ENCODE measurements at regions not wholly inside any gene's neighbourhood (a gene's known extent, or its start where the extent isn't known, plus 50 kb on each side); places are given as distances from the start of the nearest gene placed in this dataset.

DNA sequence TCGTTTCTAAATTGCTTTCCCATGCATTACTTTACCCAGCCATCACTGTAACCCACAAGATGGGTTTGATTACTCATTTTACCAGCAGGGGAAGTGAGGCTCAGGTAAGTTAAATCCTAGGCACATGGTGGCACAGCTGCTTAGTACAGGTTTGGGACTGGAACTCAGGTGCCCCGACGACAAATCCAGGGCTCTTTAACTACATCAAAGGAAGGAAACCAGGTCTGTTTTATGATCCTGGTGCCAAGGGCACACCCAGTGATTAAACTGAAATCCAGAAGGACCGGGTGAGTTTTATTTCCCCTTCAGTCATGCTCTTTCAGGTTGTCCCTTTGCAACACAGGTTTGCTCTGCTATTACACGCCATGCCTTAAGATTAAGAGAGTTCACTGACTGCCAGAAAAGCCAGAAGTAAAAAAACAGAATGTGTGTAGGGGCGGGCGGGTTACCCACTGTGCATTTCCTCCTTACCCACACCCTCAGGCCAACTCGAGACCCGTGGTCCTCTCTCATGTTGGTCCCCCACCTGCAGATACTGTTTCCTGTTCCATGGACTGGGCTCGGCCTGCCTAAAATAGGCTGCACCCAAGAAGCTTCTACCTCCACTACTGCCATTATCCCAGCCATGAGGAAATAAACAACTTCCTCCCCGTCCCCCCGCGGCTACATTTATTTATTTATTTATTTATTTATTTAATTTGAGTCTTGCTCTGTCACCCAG, 55.1 kb upstream of the KDM7A start:
- TF ChIP-seq, protein P1, sequence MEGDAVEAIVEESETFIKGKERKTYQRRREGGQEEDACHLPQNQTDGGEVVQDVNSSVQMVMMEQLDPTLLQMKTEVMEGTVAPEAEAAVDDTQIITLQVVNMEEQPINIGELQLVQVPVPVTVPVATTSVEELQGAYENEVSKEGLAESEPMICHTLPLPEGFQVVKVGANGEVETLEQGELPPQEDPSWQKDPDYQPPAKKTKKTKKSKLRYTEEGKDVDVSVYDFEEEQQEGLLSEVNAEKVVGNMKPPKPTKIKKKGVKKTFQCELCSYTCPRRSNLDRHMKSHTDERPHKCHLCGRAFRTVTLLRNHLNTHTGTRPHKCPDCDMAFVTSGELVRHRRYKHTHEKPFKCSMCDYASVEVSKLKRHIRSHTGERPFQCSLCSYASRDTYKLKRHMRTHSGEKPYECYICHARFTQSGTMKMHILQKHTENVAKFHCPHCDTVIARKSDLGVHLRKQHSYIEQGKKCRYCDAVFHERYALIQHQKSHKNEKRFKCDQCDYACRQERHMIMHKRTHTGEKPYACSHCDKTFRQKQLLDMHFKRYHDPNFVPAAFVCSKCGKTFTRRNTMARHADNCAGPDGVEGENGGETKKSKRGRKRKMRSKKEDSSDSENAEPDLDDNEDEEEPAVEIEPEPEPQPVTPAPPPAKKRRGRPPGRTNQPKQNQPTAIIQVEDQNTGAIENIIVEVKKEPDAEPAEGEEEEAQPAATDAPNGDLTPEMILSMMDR (conservative IDR thresholded peaks at IDR 0.05; ENCODE audit: low read length) = no peak
- DNase-seq (ENCODE audit: low read depth) = no peak
- H3K4me3 ChIP-seq (ENCODE audit: low read length) = no peak overlapping the region

DNA sequence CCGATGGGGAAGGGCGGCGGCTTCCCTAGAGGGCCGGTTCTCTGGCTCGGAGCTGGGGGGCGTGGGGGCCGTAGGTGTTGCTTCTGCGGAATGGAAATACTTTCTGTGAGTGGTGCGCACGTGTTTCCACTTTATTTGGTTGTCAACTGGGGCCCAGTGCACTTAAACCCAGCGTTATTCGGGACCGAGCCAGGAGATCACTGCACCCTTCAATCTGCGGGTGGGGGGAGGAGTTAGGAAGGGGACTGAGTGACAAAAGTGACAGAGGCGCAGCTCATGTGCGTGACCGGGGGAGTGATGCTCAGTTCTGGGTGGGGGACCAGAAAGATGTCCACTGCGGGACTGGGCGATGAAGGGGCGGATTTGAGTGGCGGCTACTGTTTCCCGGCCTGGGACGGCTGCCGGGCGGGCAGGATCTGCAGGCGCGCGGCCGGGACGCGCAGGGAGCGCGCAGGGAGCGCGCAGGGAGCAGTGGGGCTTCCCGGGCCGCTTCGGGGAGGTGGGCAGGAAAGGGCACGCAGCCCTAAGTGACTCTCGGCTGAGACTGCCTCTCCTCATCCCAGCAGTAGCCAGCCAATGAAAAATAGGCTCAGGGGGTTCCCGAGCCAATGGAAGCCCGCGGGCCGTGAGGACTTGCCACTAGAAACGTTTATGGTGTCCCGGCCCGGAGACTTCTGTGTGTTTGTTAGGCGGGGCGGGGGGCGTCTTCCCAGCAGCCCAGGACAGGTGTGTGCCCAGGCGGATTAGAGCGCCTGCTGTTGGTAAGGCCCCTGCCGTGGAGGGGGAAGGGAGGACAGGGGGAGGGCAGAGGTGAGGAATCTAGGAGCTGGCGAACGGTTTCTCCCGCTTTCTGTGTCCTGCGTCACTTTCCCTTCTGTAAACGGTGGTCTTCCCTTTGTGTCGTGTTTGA, 54.3 kb upstream of the KDM7A start:
- TF ChIP-seq, protein P1 (conservative IDR thresholded peaks at IDR 0.05; ENCODE audit: low read length) = no peak
- peak; percentile 18 for DNase-seq (ENCODE audit: low read depth)
- H3K4me3 ChIP-seq (ENCODE audit: low read length) = peak overlapping the region; percentile 62

DNA sequence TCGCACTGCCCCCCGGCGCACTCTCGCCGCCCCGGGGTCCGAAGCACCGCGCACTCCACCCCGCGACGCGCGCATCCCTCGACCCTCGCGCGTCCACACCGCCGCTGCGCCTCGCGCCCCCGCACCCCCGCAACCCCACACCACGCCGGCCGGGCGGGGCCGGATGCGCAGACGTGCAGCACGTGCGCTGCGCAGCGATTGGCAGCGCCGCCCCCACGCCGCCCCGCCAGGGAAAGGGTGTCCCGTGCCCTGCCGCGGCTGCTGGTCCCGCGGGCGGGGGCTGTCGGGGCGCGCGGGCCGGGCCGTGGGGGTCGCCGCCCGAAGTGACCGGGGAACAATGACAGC, 53.7 kb upstream of the KDM7A start:
- peak overlapping the region; percentile 62 for H3K4me3 ChIP-seq (ENCODE audit: low read length)
- TF ChIP-seq, protein P1 (conservative IDR thresholded peaks at IDR 0.05; ENCODE audit: low read length) = no peak
- DNase-seq (ENCODE audit: low read depth) = peak; percentile 3

DNA sequence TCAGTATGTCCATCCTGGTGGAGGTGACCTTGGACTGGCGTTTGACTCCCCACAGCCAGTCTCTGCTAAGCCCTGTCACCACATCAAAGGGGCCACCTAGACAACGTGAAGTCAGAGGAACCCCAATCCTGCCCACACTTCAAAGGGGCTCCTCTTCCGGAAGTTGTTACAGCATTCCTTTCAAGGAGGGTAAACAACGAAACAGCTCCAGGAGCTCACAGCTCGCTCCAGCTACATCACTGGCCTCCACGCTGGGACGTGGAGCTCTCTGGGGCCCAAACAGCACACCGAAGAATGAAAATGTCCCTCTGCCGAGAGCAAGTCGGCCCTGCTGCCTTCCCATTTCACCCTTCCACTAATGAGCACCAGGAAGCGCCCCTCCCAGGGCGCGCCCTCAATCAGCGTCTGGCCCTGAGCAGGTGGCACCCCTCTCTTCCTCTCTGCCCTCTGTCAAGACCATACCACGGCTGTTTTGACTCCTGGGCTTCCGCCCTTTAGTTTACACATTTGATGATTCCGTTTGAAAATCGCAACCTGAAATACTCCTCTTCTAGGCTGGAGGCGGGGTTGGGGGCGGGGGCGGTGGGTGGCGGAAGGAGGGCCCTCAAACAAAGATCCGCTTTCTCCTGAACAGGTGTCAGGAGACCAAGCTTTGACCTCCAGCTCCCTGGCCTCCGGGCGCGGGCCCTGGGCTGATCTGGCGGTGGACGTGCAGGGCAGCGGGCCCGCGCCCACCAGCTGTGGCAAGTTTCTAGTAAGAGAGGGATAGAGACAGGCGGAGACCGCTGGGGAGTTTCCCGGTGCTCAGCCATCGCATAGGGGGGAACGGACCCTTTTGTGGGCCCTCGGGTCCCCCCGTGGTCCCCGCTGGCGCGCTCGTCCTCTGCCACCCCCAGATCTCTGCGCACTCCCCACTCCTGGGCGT, 53.1 kb upstream of the KDM7A start:
- TF ChIP-seq, protein P1 (conservative IDR thresholded peaks at IDR 0.05; ENCODE audit: low read length) = no peak
- peak overlapping the region; percentile 17 for H3K4me3 ChIP-seq (ENCODE audit: low read length)
- DNase-seq (ENCODE audit: low read depth) = no peak

DNA sequence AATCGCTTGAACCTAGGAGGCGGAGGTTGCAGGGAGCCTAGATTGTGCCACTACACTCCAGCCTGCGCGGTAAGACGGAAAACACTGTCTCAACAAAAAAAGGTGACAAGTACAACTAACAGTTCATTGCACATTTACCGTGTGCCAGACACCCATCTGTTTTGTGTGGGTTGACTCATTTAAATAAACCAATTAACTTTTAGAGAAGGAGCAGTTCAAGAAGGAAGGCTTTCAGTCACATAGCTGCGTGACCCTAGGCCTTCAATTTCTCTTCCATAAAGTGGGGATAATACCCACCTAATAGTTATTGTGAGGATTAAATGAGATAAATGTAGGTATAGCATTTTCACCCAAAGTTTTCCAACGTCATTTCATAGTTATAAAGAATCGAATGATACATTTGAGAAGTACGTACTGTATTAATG, 52.3 kb upstream of the KDM7A start:
- TF ChIP-seq, protein P1 (conservative IDR thresholded peaks at IDR 0.05; ENCODE audit: low read length) = no peak
- DNase-seq (ENCODE audit: low read depth) = no peak
- no peak overlapping the region for H3K4me3 ChIP-seq (ENCODE audit: low read length)

Measured in AG10803 (cell line).